ENCODE measurements at regions not wholly inside any gene's neighbourhood (a gene's known extent, or its start where the extent isn't known, plus 50 kb on each side); places are given as distances from the start of the nearest gene placed in this dataset.

GRCh38 chr3:101999177-101999779 lies 150.0 kb downstream of the NFKBIZ start:
- no peak for TF ChIP-seq TAF1 (IDR thresholded peaks at IDR 0.05; ENCODE audit: borderline replicate concordance, low read depth, low read length)
- TF ChIP-seq CTCF (IDR thresholded peaks at IDR 0.05): no peak
- TF ChIP-seq, protein P1, sequence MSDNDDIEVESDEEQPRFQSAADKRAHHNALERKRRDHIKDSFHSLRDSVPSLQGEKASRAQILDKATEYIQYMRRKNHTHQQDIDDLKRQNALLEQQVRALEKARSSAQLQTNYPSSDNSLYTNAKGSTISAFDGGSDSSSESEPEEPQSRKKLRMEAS (IDR thresholded peaks at IDR 0.05; ENCODE audit: low read depth): no peak
